ENCODE measurements at regions not wholly inside any gene's neighbourhood (a gene's known extent, or its start where the extent isn't known, plus 50 kb on each side); places are given as distances from the start of the nearest gene placed in this dataset.
"Not testable (repeated sequence)": the region's sequence is repeated elsewhere in the genome, so short reads cannot be mapped to it uniquely, and the experiment has no call there.

DNA sequence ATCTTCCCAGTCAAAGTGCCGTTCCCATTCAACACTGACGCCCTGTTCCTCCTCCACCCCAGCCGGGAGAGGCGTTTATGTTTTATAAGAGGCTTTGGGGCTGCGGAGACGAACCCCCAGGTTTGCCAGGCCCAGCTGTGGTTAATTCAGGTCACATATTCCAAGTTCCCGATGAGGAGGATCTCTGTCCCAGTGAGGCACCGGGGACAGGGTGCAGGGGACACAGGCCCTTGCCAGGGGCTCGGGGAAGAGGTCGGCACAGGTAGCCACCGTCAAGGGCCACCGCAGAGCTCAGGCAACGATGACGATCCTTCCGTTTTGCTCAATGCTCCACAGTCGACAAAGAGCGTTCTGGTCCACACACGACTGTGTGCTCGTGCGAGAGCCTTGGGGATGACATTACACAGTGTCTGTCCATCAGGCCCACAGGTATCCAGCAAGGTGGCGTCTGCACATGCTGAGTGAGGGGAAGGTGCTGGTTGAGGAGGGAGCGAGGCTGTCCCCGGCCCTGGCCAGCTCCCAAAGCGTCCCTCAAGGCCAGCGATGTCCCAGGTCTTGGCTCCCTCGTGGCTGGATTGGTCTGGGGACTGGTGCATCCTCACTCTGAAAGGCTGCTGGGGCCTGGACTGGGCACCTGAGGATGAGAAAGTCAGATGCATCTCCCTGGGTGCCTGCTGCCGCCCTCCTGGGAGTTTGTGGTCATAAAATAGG, 189.2 kb upstream of the C14orf180 start:
- no peak for DNase-seq

DNA sequence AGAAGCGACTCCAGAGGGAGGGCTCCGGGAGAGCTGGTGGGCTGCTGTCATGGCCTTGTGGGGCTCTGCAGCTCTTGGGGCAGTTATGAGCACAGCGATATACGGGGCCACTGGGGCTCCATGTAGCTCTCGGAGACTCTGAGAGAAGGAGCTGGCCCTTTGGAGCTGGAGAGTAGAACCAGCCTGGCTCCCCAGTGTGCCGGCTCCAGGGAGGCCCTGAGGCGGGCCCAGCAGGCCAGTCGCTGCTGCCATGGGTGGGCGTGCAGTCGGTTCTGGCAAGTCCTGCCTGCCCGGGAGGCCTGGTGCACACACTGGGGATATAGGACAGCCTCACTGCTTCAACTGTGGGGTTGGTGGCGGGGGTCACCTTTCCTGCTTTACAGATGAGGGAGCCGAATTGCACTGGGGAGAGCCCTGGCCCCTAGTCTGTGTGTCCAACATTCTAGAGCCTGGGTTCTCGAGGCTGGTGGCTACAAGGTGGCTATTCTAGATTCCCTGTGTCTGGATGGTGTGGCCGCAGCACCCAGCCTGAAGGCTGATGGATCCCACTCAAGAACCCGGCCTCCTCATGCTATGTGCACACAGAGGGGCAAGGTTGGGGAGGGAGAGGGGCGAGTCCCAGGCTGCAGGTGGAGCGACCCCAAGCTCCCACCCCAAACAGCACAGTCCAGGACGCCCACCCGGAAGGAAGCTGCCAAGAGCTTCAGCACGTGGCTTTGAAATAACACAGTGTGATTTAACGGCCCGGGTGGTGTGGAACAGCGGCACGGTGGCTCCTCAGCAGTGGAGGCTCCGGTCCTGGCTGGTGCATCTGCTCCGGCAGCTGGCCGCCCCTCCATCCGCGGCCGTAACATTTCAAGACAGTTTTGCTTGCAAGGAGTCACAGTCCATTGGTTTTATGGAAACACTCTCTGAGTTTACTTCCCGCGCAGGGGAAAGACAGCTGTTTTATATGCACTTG, 188.3 kb upstream of the C14orf180 start:
- no peak for DNase-seq

GRCh38 chr14:104392001-104392395, 187.6 kb upstream of the C14orf180 start:
- DNase-seq, result no peak

DNA sequence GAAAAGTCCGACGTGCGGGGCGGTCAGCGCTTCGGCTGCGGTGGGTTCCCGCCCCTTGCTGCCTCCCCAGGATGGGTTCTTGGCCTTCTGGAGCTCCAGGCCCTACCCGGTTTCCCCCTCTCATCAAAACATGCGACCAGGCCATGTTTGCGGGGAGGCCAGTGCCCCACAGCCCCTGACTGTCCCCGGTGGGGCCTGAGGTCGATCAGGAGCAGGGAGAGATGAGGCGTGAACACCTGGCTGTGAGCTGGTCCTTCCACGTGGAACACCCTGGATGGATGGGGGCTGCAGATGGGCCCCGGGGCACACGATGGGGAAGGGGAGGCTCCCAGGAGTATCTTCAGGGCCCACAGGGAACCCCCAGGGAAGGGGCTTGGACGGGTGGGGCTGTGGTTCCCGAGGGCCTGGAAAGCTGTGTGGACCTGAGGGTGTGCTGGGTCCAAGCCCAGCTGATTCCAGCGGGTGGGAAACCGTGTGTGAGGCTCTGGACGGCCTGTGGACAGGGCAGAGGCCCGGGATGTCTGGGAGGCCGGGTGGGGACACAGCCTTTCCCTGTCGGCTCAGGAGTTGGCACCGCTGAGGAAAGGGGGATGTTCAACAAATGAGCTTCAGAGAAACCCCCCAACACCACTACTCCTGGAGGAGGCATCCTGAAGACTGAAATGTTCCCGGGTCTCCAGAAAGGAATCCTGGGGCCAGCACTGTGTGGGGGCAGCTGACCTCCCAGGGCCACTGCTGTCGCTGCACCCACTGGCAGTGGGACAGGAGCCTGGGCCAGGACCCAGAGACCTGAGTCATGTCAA, 187.0 kb upstream of the C14orf180 start:
- no peak for DNase-seq

DNA sequence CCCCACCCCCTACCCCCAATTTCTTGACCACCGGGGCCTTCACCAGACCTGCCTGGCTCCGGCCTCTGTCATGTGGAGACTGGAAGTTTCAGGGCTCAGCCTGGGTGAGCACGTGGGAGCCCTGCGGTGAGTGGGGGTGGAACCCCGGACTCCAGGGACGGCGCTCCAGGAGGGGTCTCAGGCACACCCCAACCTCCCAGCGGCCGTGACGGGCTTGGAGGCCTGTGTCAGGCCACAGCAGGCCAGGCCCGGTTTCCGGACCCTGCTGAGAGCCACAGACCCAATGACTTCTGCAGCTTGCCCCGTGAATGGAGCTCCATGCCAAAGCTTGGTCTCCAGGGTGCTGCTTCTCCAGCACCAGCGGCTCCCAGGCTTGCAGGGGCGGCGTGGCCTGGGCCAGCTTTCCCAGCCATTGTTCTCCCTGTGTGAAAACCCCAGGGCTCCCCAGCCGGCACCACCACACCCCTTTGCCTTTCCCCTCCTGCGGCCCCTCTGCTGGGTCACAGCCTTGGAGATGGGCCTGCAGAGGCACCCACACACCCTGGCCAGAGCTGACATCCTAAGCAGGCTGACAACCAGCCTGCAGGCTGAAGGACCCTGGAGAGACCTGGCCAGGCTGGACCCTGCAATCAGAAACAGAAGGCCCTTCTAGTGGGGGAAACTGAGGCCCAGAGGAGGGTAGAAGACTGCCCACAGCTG, 186.2 kb upstream of the C14orf180 start:
- DNase-seq, result no peak

- no peak for DNase-seq
Observed at GRCh38 chr14:104393898-104394381, 185.6 kb upstream of the C14orf180 start.

DNA sequence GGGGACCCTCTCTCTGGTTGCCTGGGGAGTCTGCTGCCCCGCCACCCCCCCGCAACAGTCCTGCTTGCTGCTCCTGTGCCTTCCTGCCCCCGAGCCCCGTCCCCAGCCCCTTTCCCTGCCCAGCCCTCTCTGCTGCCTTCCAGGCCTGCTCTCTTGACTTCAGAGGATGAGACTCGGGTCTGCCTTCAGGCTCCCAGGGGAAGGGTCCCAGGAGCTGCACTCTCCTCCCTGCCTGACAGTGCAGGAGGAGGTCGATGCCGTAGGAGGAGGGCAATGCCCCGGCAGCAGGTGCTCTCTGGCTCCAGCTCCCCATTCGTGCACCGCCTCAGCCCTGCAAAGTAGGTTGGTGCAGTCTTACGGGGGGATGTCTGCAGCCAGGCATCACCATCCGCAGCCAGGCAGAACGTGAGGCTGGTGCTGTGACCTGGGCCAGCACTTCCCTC, 185.1 kb upstream of the C14orf180 start:
- no peak for DNase-seq

GRCh38 chr14:104395276-104395675, 184.3 kb upstream of the C14orf180 start:
- DNase-seq, result no peak

- no peak for DNase-seq
Observed at GRCh38 chr14:104395941-104396681, 183.5 kb upstream of the C14orf180 start.

GRCh38 chr14:104396682-104397470, 182.7 kb upstream of the C14orf180 start:
- DNase-seq, result no peak

- DNase-seq, result no peak
Observed at GRCh38 chr14:104397956-104398355, 181.6 kb upstream of the C14orf180 start.

- no peak for DNase-seq
Observed at GRCh38 chr14:104398656-104399055, 180.9 kb upstream of the C14orf180 start.

DNA sequence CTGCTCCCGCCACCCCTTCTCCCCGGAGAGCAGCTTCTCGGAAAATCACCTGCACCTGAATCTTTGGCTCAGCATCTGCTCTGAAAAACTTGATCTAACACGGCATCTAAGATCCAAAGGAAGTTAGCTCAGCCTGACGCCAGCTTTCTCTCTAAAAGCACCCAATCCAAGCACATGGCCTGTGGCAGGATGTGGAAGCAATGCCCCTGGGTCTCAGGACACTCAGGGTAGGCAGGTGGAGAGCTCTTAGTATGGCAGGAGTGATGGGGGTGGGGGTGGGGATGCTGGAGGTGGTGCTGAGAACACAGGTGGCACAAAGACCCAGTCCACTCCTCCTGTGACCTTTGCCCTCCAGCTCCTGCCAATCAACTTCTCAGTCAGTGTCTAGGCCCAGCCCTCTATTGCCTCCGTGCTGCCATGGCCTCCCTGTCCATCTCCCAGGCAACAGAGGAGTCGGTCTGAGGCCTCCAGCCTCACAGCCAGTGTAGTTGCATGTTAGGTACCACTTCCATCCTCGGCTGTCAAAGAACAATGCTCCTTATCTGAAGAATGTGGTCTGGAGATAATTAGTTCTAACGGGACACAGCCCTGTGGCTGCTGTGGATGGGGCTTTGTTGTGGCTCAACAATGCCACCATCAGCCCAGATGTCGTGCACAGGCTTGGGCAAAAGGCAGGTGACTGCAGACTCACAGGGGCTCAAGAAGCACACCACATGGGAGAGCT, 180.0 kb upstream of the C14orf180 start:
- no peak for DNase-seq

DNA sequence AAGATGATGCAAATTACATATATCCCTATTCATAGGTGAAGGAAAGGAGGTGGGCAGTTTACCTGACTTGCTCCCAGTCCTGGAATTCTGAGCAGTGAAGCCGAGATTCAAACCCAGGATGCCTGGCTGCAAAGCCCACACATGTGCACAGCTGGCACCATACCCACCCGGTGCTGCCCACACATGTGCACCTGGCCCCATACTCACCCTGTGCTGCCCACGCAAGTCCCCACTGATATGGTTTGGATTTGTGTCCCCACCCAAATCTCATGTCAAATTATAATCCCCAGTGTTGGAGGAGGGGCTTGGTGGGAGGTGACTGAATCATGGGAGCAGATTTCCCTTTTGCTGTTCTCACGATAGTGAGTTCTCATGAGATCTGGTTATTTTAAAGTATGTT, 179.2 kb upstream of the C14orf180 start:
- DNase-seq, result no peak

- DNase-seq, result no peak
Observed at GRCh38 chr14:104401785-104402184, 177.8 kb upstream of the C14orf180 start.

GRCh38 chr14:104402303-104402702, 177.3 kb upstream of the C14orf180 start:
- DNase-seq, result not testable (repeated sequence)

GRCh38 chr14:104403421-104404220, 175.9 kb upstream of the C14orf180 start:
- no peak for DNase-seq

- DNase-seq, result no peak
Observed at GRCh38 chr14:104404922-104405321, 174.6 kb upstream of the C14orf180 start.

All from AML-193 (cell line).